GM18868 (cell line): ENCODE measurements at regions not wholly inside any gene's neighbourhood (a gene's known extent, or its start where the extent isn't known, plus 50 kb on each side); places are given as distances from the start of the nearest gene placed in this dataset.
"Not testable (repeated sequence)": the region's sequence is repeated elsewhere in the genome, so short reads cannot be mapped to it uniquely, and the experiment has no call there.

Source experiments
- ATAC-seq: cut with Tn5 transposase; IDR thresholded peaks from one replicate; pipeline ENCODE4 v1.9.1; 2021; ENCODE audit warnings: mild to moderate bottlenecking, moderate library complexity; ENCODE audit not compliant: unreplicated experiment

GRCh38 chr1:172833954-172834353 lies 175.1 kb downstream of the FASLG start:
- no peak for ATAC-seq

DNA sequence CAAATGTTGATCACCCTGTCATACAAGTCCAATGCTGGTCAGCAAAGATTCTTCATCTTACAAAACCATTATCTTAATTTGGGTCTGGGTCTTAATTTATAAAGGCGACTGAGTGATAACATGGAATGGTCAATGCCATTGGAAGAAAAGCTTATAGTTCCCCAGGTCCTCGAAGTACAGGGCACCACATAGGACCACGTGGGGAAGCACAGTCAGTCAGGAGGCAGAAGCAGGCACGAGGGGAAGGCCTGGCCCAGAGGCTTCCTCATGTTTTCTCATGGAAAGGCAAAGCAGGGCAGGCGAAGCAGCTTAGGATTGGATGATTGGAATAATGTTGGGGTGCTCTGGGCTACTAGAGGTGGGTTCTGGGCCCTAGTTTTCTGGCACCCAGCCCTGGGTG lies 175.7 kb downstream of the FASLG start:
- no peak for ATAC-seq

- no peak for ATAC-seq
Measured at GRCh38 chr1:172835834-172836233, 176.9 kb downstream of the FASLG start.

- ATAC-seq = no peak
Measured at GRCh38 chr1:172837816-172838679, 179.1 kb downstream of the FASLG start.

DNA sequence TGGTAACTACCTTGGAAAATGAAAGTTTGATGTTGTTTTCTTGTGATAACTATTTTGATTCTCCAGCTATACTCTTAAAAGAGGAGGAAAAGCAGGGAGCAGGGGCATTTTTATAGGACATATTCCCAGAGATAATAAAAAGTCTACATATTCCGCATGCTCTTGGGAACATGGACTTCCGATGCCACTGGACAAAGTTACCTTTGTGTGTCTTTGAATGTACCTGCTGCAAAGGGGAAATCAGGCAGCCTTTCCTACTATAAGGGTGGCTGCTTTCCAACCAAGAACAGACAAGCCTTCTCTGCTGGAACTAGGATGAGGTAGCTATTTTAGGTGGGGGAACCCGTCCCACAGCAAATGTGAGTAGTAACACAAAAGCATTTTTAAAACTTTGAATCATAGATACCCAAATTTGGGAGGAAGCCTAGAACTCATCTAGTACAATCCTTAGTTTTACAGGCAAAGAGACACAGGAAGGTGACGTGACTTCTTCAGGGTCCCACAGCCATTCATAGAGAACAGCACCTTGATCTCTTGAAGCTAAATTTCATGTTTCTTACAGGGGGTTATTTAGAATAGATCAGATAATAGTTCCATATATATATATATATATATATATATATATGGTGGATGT lies 179.9 kb downstream of the FASLG start:
- ATAC-seq = no peak

DNA sequence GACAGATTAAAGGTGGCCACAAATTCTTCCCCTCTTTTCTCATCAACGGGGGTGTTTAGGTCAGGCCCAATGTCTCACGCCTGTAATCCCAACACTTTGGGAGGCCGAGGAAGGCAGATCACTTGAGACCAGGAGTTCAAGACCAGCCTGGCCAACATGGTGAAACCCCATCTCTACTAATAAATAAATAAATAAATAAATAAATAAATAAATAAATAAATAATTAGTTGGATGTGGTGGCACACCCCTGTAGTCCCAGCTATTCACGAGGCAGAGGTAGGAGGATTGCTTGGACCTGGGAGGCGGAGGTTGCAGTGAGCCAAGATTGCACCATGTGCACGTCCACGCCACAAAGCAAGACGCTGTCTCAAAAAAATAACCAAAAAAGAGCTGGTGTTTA lies 180.7 kb downstream of the FASLG start:
- not testable (repeated sequence) for ATAC-seq

GRCh38 chr1:172843444-172843843 lies 184.5 kb downstream of the FASLG start:
- no peak for ATAC-seq

- ATAC-seq = no peak
Measured at GRCh38 chr1:172845371-172845770, 186.5 kb downstream of the FASLG start.

- ATAC-seq = no peak
Measured at GRCh38 chr1:172845865-172846264, 187.0 kb downstream of the FASLG start.

- not testable (repeated sequence) for ATAC-seq
Measured at GRCh38 chr1:172847814-172848213, 188.9 kb downstream of the FASLG start.

GRCh38 chr1:172849653-172850052 lies 190.8 kb downstream of the FASLG start:
- no peak for ATAC-seq

GRCh38 chr1:172851077-172851476 lies 192.2 kb downstream of the FASLG start:
- no peak for ATAC-seq

- ATAC-seq = no peak
Measured at GRCh38 chr1:172851856-172852255, 193.0 kb downstream of the FASLG start.

DNA sequence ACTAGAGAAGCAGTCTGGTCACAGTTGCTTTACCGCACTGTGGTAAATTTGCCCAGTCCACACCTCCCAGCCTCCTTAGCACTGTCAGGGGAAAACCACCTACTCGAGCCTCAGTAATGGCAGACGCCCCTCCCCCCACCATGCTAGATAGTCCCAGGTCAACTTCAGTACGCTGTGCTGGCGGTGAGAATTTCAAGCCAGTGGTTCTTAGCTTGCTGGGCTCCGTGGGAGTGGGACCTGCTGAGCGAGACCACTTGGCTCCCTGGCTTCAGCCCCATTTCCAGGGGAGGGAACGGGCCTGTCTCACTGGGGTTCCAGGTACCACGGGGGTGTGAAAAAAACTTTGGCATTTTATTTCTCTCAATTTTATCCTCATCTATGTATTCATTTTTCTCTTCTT lies 194.8 kb downstream of the TNFSF18 start:
- not testable (repeated sequence) for ATAC-seq

GRCh38 chr1:172863031-172863430 lies 187.7 kb downstream of the TNFSF18 start:
- no peak for ATAC-seq

DNA sequence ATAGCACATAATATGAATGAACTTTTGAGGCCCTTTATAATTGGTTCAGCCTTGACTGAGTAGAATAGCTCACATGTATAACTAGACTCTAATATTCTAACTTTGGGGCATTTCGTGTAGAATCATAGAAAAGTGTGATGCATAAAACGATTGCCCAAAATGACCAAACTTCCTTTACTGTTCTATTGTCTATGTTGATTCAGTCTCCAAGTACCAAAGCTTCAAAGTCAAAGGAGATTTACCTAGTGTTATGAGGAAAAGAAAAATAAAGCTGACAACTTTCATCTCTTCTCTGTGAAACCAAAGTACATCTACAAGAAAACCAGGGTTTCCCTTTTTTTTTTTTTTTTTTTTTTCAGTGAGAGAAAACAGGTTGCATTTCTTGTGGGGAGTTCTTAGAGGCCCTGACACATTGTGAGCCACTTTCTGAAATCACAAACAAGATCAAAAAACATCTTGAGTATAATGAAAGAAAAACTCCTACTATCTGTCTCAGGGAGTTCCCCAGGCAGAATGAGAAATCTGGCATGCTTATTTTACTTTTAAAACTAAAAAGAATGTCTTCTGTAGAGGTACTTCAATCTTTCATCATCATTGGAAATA lies 183.4 kb downstream of the TNFSF18 start:
- ATAC-seq = no peak

DNA sequence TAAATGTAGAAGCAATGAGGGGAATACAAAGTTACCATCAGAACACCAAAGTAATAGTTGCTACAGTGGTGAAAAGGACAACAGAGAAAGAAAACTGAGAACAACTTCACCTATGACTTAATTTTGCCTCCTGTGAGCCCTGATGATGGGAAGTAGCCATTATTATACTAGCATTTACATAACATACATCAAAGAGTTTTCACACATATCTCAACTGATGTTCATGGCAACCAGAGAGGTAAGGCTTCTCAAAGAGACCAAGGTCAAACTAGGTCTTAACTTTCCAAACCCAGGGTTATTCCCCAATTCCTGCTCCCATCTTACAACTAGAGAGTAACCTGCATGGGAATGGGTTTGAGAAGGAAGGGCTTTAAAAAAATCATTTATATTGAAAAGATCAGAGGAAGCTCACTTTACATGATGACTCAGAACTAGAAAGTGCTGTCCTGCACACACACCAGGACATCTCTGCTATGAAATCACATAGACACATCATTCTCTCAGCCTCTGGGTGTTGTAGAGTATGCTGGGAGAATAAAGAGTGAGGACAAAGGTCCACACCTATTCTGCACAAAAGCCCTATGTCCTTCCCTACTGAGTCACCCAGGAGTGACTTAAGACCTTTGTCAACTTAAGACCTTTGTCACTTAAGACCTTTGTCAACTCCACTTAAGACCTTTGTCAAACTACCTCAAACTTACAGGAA lies 179.7 kb downstream of the TNFSF18 start:
- no peak for ATAC-seq

GRCh38 chr1:172874950-172875349 lies 175.8 kb downstream of the TNFSF18 start:
- ATAC-seq = no peak

- no peak for ATAC-seq
Measured at GRCh38 chr1:172875892-172876291, 174.8 kb downstream of the TNFSF18 start.

GRCh38 chr1:172882385-172882784 lies 168.4 kb downstream of the TNFSF18 start:
- no peak for ATAC-seq

- no peak for ATAC-seq
Measured at GRCh38 chr1:172882791-172883386, 167.9 kb downstream of the TNFSF18 start.
